ENCODE measurements at regions not wholly inside any gene's neighbourhood (a gene's known extent, or its start where the extent isn't known, plus 50 kb on each side); places are given as distances from the start of the nearest gene placed in this dataset.

DNA sequence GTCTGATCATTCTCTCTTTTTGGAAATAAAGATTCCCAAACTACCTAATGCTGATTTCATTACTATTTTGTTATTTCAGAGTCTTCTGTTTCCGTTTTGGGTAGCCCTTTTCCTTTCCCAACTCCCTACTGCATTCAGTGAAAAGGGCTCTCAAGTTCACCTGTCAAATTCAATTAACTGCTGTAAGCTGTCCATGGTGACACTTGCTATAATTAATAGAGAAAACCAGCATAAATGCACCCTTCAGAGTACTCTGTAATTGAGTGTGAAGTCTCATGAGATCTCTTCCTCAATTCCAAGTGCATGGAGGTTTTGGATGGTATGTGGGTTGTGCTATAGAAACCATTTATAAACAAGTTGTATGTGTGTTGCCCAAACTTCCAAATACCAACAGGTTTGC is 187.2 kb downstream of the RPL10L start:
- no peak for DNase-seq
- Histone ChIP-seq H3K9ac (ENCODE audit: insufficient read depth in 1 of 2, low read length in 2 of 2) (no peak overlapping the region), H3K27me3 (ENCODE audit: control insufficient read depth in 3 of 3, insufficient read depth in 3 of 3, low read length in 2 of 3) (no peaks in the 10 kb centered on the region), H3K27ac (ENCODE audit: low read depth in 1 of 2, low read length in 1 of 2) (no peak overlapping the region), H3K4me1 (ENCODE audit: control insufficient read depth in 5 of 5, insufficient read depth in 5 of 5, low read length in 5 of 5) (no peaks in the 10 kb centered on the region), H3K9me3 (ENCODE audit: control insufficient read depth in 4 of 4, insufficient read depth in 3 of 4, low read length in 3 of 4) (no peaks in the 10 kb centered on the region), H3K36me3 (ENCODE audit: control insufficient read depth in 4 of 4, insufficient read depth in 4 of 4, low read length in 4 of 4) (no peaks in the 10 kb centered on the region), H3K4me3 (no peak overlapping the region)
- 56 to 71% methylated on average over 1 of the region's 1 CpG for WGBS, 2 donors
- TF ChIP-seq, protein P1, sequence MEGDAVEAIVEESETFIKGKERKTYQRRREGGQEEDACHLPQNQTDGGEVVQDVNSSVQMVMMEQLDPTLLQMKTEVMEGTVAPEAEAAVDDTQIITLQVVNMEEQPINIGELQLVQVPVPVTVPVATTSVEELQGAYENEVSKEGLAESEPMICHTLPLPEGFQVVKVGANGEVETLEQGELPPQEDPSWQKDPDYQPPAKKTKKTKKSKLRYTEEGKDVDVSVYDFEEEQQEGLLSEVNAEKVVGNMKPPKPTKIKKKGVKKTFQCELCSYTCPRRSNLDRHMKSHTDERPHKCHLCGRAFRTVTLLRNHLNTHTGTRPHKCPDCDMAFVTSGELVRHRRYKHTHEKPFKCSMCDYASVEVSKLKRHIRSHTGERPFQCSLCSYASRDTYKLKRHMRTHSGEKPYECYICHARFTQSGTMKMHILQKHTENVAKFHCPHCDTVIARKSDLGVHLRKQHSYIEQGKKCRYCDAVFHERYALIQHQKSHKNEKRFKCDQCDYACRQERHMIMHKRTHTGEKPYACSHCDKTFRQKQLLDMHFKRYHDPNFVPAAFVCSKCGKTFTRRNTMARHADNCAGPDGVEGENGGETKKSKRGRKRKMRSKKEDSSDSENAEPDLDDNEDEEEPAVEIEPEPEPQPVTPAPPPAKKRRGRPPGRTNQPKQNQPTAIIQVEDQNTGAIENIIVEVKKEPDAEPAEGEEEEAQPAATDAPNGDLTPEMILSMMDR (IDR thresholded peaks at IDR 0.05; ENCODE audit: control extremely low read depth, extremely low read depth), result no peak
- no peak for ATAC-seq (ENCODE audit: insufficient read depth, low FRiP score)

DNA sequence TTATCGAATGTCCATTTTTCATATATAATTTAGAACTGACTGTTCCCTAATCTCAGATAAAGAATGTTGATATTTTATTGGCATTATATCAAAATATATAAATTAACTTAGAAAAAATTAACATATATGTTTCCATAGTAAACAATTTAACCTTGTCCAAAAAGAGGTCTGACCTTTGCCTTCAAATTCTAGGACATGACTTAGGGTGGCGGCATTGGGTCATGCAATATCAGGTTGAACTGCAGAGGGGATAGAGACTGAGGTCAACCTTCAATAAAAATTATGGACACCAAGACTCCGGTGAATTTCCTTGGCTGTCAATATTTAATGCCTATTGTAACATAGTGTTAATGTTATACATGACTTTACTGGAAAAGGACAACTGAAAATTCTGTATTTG is 199.8 kb downstream of the RPL10L start:
- TF ChIP-seq, protein P1 (IDR thresholded peaks at IDR 0.05; ENCODE audit: control extremely low read depth, extremely low read depth), result no peak
- no peaks in the 10 kb centered on the region for H3K9me3 ChIP-seq (ENCODE audit: control insufficient read depth in 4 of 4, insufficient read depth in 3 of 4, low read length in 3 of 4)
- DNase-seq (no peak), ATAC-seq (ENCODE audit: insufficient read depth, low FRiP score) (no peak)
- 93 to 96% methylated on average over 3 of the region's 3 CpGs for WGBS, 2 donors
- no peak overlapping the region for H3K9ac ChIP-seq (ENCODE audit: insufficient read depth in 1 of 2, low read length in 2 of 2)
- H3K36me3 ChIP-seq (ENCODE audit: control insufficient read depth in 4 of 4, insufficient read depth in 4 of 4, low read length in 4 of 4), result no peaks in the 10 kb centered on the region
- no peak overlapping the region for H3K4me3 ChIP-seq
- H3K27me3 ChIP-seq (ENCODE audit: control insufficient read depth in 3 of 3, insufficient read depth in 3 of 3, low read length in 2 of 3), result no peaks in the 10 kb centered on the region
- H3K4me1 ChIP-seq (ENCODE audit: control insufficient read depth in 5 of 5, insufficient read depth in 5 of 5, low read length in 5 of 5), result no peaks in the 10 kb centered on the region
- H3K27ac ChIP-seq (ENCODE audit: low read depth in 1 of 2, low read length in 1 of 2), result no peak overlapping the region

DNA sequence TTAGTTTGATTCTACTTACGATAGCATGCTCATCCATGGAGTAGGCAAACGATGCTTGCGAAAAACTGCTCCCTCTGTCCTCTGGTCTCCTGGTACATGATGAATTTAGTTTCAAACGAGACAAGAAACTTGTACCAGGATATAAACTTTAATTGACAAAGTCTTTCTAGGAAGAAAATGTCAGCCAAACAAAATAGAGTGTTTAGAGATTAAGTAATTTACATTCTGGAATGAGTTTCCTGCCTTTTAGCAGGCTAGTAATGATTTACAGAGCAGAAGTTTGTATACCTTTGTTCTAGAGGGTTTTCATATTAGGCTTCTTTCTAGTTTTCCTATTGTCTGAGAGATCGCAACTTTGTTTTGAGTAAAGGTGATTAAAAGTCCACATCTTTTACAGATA is 206.9 kb downstream of the RPL10L start:
- Histone ChIP-seq H3K9me3 (ENCODE audit: control insufficient read depth in 4 of 4, insufficient read depth in 3 of 4, low read length in 3 of 4) (no peaks in the 10 kb centered on the region), H3K4me3 (no peak overlapping the region), H3K36me3 (ENCODE audit: control insufficient read depth in 4 of 4, insufficient read depth in 4 of 4, low read length in 4 of 4) (no peaks in the 10 kb centered on the region), H3K27me3 (ENCODE audit: control insufficient read depth in 3 of 3, insufficient read depth in 3 of 3, low read length in 2 of 3) (no peaks in the 10 kb centered on the region), H3K4me1 (ENCODE audit: control insufficient read depth in 5 of 5, insufficient read depth in 5 of 5, low read length in 5 of 5) (no peaks in the 10 kb centered on the region), H3K27ac (ENCODE audit: low read depth in 1 of 2, low read length in 1 of 2) (no peak overlapping the region), H3K9ac (ENCODE audit: insufficient read depth in 1 of 2, low read length in 2 of 2) (no peak overlapping the region)
- ATAC-seq (ENCODE audit: insufficient read depth, low FRiP score) (no peak), DNase-seq (no peak)
- WGBS, 2 donors, result 63 to 73% methylated on average over 5 of the region's 5 CpGs
- TF ChIP-seq, protein P1 (IDR thresholded peaks at IDR 0.05; ENCODE audit: control extremely low read depth, extremely low read depth), result no peak

DNA sequence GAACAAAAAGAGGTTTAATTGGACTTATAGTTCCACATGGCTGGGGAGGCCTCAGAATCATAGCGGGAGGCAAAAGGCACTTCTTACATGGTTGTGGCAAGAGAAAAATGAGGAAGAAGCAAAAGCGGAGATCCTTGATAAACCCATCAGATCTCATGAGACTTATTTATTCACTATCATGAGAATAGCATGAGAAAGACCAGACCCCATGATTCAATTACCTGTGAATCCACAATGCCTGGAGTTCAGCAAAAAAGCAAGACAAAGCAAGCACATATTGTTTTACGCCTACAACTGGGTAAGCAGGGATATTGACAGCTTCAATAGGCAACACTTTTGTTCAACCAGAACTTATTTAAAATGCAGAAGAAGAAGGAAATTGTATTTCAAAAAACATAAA is 218.2 kb downstream of the RPL10L start:
- H3K27ac ChIP-seq (ENCODE audit: low read depth in 1 of 2, low read length in 1 of 2), result no peak overlapping the region
- H3K36me3 ChIP-seq (ENCODE audit: control insufficient read depth in 4 of 4, insufficient read depth in 4 of 4, low read length in 4 of 4), result no peaks in the 10 kb centered on the region
- H3K4me1 ChIP-seq (ENCODE audit: control insufficient read depth in 5 of 5, insufficient read depth in 5 of 5, low read length in 5 of 5), result no peaks in the 10 kb centered on the region
- H3K9me3 ChIP-seq (ENCODE audit: control insufficient read depth in 4 of 4, insufficient read depth in 3 of 4, low read length in 3 of 4), result peaks cover 0 to 2% (median 0%) of the 10 kb centered on the region in 4 donors
- no peak for ATAC-seq (ENCODE audit: insufficient read depth, low FRiP score)
- H3K27me3 ChIP-seq (ENCODE audit: control insufficient read depth in 3 of 3, insufficient read depth in 3 of 3, low read length in 2 of 3), result no peaks in the 10 kb centered on the region
- WGBS, 2 donors, result 97 to 98% methylated on average over 3 of the region's 3 CpGs
- no peak overlapping the region for H3K4me3 ChIP-seq
- TF ChIP-seq, protein P1 (IDR thresholded peaks at IDR 0.05; ENCODE audit: control extremely low read depth, extremely low read depth), result no peak
- DNase-seq, result no peak
- H3K9ac ChIP-seq (ENCODE audit: insufficient read depth in 1 of 2, low read length in 2 of 2), result no peak overlapping the region

Data from lung (tissue), 11 donors.